GM19351 (cell line): ENCODE measurements at regions not wholly inside any gene's neighbourhood (a gene's known extent, or its start where the extent isn't known, plus 50 kb on each side); places are given as distances from the start of the nearest gene placed in this dataset.

Experiments used
- ATAC-seq: cut with Tn5 transposase; IDR thresholded peaks from one replicate; pipeline ENCODE4 v1.9.1; 2021; ENCODE audit warnings: mild to moderate bottlenecking, moderate library complexity; ENCODE audit not compliant: unreplicated experiment

GRCh38 chr6:19438566-19439353, 398.4 kb upstream of the ID4 start:
- ATAC-seq: no peak

DNA sequence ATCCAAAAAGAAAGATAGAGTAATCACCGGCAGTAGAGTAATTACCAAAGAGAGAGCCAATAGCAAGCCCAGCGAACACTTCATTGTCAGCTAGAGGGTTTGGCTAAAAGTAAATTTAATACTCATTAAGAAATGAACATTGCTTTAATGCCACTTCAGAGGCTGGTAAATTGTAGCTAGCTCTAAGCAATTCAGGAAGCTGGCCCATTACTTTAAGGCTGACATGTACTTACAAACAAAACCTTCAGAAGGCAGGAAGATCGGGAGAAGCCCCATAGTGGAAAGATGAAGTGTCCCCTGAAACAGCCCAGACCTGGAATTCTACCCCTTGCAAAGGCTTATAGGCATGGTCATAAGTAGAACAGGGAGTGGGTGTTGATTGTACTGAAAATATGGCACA, 396.6 kb upstream of the ID4 start:
- ATAC-seq: no peak

GRCh38 chr6:19443411-19443810, 393.8 kb upstream of the ID4 start:
- no peak for ATAC-seq

GRCh38 chr6:19444041-19444440, 393.1 kb upstream of the ID4 start:
- no peak for ATAC-seq

DNA sequence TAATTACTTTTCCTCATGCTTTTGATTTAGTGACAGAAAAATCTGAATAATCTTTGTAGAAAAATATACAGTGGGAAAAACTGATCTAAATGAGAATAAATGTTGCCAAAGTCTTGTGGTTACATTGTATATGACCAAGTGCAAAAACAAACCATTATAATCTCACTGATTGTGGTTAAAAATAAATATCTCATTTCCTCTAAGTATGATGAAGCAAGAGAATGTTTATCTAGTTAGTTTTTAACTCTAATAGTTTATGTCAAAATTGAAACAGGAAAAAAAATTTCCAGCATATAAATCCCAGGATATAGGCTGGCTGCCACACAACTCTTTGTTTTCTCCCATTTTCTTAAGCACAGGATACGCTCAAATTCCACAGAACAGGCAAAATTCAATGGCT, 392.7 kb upstream of the ID4 start:
- no peak for ATAC-seq

DNA sequence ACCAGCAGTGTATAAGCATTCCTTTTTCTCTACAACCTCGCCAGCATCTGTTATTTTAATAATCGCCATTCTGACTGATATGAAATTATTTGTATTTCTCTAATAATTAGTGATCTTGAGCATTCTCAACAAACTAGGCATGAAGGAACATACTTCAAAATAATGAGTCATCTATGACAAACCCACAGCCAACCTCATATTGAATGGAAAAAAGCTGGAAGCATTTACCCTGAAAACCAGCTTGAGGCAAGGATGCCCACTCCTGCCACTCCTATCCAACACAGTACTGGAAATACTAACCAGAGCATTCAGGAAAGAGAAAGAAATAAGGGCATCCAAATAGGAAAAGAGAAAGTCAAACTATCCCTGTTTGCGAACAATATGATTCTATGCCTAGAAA, 390.6 kb upstream of the ID4 start:
- no peak for ATAC-seq

DNA sequence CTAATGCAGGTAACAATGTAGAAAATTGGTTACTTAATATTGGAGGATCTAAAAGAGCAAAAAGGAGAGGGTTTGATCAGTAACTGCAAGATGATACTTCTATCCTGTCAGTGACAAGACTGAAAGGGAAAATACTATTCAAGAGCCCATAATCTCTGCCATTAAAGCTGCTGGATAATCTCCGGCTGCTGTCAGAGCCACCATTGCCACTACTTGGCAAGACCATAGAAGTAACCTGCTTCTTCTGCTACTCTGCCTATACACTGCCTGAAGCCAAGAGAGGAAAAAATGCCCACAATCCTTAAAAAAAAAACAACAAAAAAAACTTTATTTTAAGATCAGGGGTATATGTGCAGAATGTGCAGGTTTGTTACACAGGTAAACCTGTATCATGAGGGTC, 386.5 kb upstream of the ID4 start:
- no peak for ATAC-seq

GRCh38 chr6:19452495-19452894, 384.7 kb upstream of the ID4 start:
- ATAC-seq: no peak

DNA sequence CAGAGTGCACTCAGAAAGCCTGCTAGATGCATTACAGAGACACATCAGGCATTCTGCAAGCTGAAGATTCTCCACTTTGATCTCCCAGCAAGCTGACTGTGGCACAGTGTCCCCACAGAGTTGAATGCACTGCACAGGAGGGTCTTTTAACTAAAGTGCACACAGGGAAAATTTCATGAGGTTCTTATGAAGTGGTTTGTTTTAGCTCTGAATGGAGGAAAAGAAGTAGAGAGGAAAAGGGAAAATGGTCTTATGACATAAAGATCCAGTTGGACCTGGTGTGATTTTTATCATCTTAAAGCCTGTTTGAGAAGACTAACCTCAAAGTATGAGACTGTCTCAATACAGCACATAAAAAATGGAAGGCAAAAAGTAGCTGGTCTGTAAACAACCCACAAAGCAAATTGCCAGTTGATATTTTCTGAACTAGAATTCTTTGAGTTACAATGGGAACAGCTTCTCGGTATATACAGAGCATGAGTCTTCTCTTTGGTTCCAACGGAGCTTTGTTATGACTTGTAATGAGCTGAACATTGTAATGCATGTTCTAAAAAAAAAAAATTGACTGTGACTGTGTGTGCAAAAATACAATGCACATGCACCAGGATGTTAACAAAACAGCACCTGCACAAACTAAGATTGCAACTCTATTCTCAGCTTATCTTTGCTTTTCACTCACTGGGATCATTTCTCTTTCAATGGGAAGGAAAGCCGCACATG, 383.0 kb upstream of the ID4 start:
- ATAC-seq: no peak

GRCh38 chr6:19454721-19455392, 382.3 kb upstream of the ID4 start:
- no peak for ATAC-seq

- ATAC-seq: no peak
These were observed 373.9 kb upstream of the ID4 start for GRCh38 chr6:19463250-19463649.

DNA sequence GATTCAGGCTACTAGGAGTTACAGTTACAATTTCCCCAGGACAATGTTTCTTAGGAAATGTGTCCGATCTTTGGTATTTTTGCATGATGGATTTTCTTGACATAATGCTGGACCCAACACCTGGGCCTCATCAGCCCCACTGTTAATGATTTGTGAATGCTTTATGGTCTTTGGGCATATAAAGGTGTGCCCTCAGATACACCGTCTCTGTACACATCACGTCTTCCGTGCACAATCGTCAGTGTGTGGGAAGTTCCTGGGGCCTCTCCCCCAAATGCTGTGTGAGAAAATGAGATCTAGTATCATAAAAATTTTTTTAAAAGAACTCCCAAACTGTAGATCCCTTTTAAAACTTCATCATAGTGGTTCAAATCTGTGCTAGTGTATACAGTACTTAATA, 373.2 kb upstream of the ID4 start:
- no peak for ATAC-seq

DNA sequence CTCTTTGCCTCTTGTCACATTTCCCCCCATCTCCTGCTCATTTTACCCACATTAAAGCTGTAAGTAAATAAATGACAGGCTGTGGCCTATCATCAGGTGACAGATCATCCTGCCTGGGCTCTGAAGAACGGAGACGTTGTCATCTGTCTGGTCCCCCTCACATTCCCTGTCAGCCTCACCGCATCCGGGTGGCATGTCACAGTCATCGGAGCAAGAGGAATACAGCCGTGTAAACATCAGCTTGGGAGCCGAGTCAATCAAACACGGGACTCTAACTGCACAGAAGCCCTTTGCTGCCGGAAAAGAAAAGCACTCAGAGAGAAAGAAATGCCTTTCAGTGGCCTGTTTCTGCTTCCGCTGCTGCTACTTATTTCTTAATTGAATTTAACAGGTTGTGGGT, 371.9 kb upstream of the ID4 start:
- ATAC-seq: no peak

- no peak for ATAC-seq
These were observed 371.4 kb upstream of the ID4 start for GRCh38 chr6:19465760-19466159.

- no peak for ATAC-seq
These were observed 366.8 kb upstream of the ID4 start for GRCh38 chr6:19470333-19470732.

- no peak for ATAC-seq
These were observed 365.0 kb upstream of the ID4 start for GRCh38 chr6:19472153-19472552.

DNA sequence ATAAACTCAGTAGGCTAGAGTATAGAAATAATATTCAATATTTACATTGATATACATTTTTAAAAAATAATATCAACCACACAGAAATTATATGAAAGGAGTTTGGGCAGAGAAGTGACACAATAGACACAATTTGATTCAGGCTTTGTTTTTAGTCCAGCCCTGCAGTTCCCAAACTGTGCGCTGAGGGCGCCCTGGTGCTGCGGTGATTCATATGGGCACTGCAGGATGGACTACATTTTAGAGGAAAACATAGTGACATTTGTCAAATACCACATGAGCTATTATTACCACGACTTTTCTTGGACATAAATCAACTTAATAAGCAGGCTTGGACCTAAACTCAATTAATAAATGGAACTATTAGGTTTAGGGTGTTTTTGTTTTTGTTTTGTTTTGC, 364.3 kb upstream of the ID4 start:
- ATAC-seq: no peak

DNA sequence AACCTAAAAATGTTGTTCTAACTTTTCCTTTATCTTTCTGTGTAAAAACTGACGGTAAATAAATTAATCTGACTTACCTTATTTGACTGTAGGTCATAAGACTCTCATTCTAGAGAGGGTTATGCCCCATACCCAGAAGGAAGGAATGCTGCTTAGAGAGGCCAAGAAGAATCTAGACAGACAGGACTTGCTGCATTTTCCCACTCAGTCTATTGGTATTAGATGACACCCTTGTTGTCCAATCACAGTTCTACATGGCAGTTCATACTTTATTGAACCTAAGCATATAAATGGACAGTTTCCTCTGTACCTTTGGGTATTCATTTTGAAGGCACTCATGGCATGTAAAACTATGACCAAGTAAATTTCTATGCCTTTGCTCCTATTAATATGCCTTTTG, 359.6 kb upstream of the ID4 start:
- ATAC-seq: no peak

- no peak for ATAC-seq
These were observed 358.9 kb upstream of the ID4 start for GRCh38 chr6:19478273-19478672.

DNA sequence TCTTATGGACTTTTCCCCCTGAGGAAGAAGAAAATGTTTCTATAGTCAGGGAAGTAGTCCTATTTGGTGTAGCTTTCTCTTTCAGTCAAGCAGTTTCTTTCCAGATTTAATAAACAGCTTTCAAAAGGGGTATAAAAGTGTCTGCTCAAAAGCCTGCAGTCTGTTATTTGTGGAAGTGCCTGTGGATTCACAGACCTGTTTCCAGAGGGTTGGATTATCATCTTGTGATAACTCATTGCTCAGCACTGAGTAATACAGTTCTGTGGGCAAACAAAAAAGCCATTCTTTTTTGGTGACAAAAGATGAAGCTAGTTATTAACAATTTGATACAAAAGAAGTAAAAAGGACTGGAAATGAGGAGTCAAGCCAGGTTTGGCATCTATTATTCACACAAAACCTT, 358.2 kb upstream of the ID4 start:
- no peak for ATAC-seq

DNA sequence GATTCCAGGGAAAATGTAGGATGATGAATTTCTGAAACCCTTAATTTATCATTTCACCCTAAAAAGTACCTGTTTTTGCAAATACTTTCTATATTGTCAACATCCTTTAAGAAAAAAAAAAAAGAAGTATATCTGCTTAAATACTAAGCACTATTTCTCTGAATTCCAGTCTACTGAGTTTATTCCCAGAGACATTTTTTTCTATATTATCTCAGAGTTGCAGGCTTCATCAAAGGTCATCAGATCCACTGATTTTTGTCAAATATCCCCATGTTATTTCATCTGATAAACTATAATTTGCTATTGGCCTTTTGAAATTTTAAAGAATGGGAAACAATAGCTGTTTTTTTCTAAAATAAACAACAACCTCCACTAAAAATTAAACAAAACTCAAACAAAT, 357.6 kb upstream of the ID4 start:
- no peak for ATAC-seq
